B cell (primary cell): ENCODE measurements at regions not wholly inside any gene's neighbourhood (a gene's known extent, or its start where the extent isn't known, plus 50 kb on each side); places are given as distances from the start of the nearest gene placed in this dataset.

Experiments
- CTCF ChIP-seq: fragments of 200-600 bp; IDR thresholded peaks from one replicate; pipeline ENCODE4 v1.8.0; 2022; ENCODE audit warnings: antibody characterized with exemption, mild to moderate bottlenecking
- EZH2 ChIP-seq: IDR thresholded peaks from 2 replicates; pipeline ENCODE4 v1.6.1; 2012; ENCODE audit warnings: borderline replicate concordance, low read depth, mild to moderate bottlenecking, moderate library complexity, low read length; ENCODE audit not compliant: insufficient read depth, poor library complexity, severe bottlenecking

GRCh38 chr14:93857500-93858283, 69.4 kb upstream of the PRIMA1 start:
- TF ChIP-seq CTCF = no peak
- TF ChIP-seq EZH2 = no peak
